HUES6 (cell line): ENCODE measurements at regions not wholly inside any gene's neighbourhood (a gene's known extent, or its start where the extent isn't known, plus 50 kb on each side); places are given as distances from the start of the nearest gene placed in this dataset.

Experiments
- H3K27ac ChIP-seq: 2 replicates; pipeline ENCODE4 v1.7.0; 2013; ENCODE audit warnings: low read depth, mild to moderate bottlenecking, low read length, inconsistent platforms
- H3K27me3 ChIP-seq: 2 replicates; pipeline ENCODE4 v1.6.1; 2013; ENCODE audit warnings: low read length; ENCODE audit not compliant: control insufficient read depth, insufficient read depth
- H3K36me3 ChIP-seq: 2 replicates; pipeline ENCODE4 v1.6.1; 2013; ENCODE audit warnings: low read length; ENCODE audit not compliant: control insufficient read depth, insufficient read depth
- H3K4me1 ChIP-seq: 2 replicates; pipeline ENCODE4 v1.6.1; 2013; ENCODE audit warnings: low read length; ENCODE audit not compliant: control insufficient read depth, insufficient read depth
- H3K4me3 ChIP-seq: 2 replicates; pipeline ENCODE4 v1.5.1; 2013; ENCODE audit warnings: low read depth, low read length
- H3K9ac ChIP-seq: one replicate; pipeline ENCODE4 v1.6.1; 2013; ENCODE audit warnings: mild to moderate bottlenecking, low read length
- H3K9me3 ChIP-seq: 2 replicates; pipeline ENCODE4 v1.6.1; 2013; ENCODE audit warnings: low read depth, low read length; ENCODE audit not compliant: control insufficient read depth, insufficient read depth

GRCh38 chr5:92991581-92992067, 589.4 kb downstream of the NR2F1-AS1 start:
- Histone ChIP-seq H3K27ac (no peak overlapping the region), H3K36me3 (no peaks in the 10 kb centered on the region), H3K9ac (no peak overlapping the region), H3K4me1 (no peaks in the 10 kb centered on the region), H3K4me3 (no peak overlapping the region), H3K9me3 (peaks cover 6% of the 10 kb centered on the region; the same call in 1 of the 2 replicates), H3K27me3 (no peaks in the 10 kb centered on the region)

GRCh38 chr5:92990771-92991170, 590.2 kb downstream of the NR2F1-AS1 start:
- Histone ChIP-seq H3K9ac (no peak overlapping the region), H3K9me3 (peaks cover 6% of the 10 kb centered on the region; the same call in 1 of the 2 replicates), H3K27ac (no peak overlapping the region), H3K4me1 (no peaks in the 10 kb centered on the region), H3K4me3 (no peak overlapping the region), H3K27me3 (no peaks in the 10 kb centered on the region), H3K36me3 (no peaks in the 10 kb centered on the region)

- H3K4me1 ChIP-seq = no peaks in the 10 kb centered on the region
- H3K9me3 ChIP-seq = no peaks in the 10 kb centered on the region
- no peak overlapping the region for H3K4me3 ChIP-seq
- H3K27ac ChIP-seq = no peak overlapping the region
- no peak overlapping the region for H3K9ac ChIP-seq
- no peaks in the 10 kb centered on the region for H3K27me3 ChIP-seq
- H3K36me3 ChIP-seq = no peaks in the 10 kb centered on the region
These were observed 600.0 kb downstream of the NR2F1-AS1 start for GRCh38 chr5:92981001-92981400.

- H3K4me3 ChIP-seq = no peak overlapping the region
- H3K27ac ChIP-seq = no peak overlapping the region
- no peaks in the 10 kb centered on the region for H3K36me3 ChIP-seq
- no peaks in the 10 kb centered on the region for H3K9me3 ChIP-seq
- H3K4me1 ChIP-seq = no peaks in the 10 kb centered on the region
- H3K9ac ChIP-seq = no peak overlapping the region
- H3K27me3 ChIP-seq = no peaks in the 10 kb centered on the region
These were observed 600.5 kb downstream of the NR2F1-AS1 start for GRCh38 chr5:92980491-92980890.

GRCh38 chr5:92979716-92980115, 601.3 kb downstream of the NR2F1-AS1 start:
- Histone ChIP-seq H3K4me3 (no peak overlapping the region), H3K27me3 (no peaks in the 10 kb centered on the region), H3K9me3 (no peaks in the 10 kb centered on the region), H3K4me1 (no peaks in the 10 kb centered on the region), H3K27ac (no peak overlapping the region), H3K36me3 (no peaks in the 10 kb centered on the region), H3K9ac (no peak overlapping the region)

- H3K9me3 ChIP-seq = no peaks in the 10 kb centered on the region
- no peaks in the 10 kb centered on the region for H3K36me3 ChIP-seq
- H3K4me3 ChIP-seq = no peak overlapping the region
- no peak overlapping the region for H3K9ac ChIP-seq
- H3K27ac ChIP-seq = no peak overlapping the region
- no peaks in the 10 kb centered on the region for H3K27me3 ChIP-seq
- no peaks in the 10 kb centered on the region for H3K4me1 ChIP-seq
These were observed 603.0 kb downstream of the NR2F1-AS1 start for GRCh38 chr5:92977846-92978540.

DNA sequence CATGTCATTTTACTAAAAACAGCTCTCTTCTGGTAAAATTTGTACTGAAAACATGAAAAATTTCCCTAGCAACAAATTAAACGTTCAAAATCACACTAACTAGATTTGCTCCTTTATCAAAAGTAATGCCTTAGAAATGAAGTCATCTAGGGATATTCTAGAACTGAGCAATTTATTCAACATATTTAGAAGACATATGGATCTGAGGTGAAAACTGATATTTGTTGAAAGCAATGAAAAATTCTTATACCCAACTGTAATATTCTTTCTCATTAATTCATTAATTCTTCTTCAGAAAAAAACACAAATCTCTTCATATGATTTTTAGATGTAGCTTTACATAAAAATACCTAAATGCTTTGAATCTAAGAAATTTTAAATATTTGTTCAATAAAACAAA, 604.9 kb downstream of the NR2F1-AS1 start:
- Histone ChIP-seq H3K36me3 (no peaks in the 10 kb centered on the region), H3K4me1 (no peaks in the 10 kb centered on the region), H3K27me3 (no peaks in the 10 kb centered on the region), H3K27ac (no peak overlapping the region), H3K9me3 (no peaks in the 10 kb centered on the region), H3K9ac (no peak overlapping the region), H3K4me3 (no peak overlapping the region)

DNA sequence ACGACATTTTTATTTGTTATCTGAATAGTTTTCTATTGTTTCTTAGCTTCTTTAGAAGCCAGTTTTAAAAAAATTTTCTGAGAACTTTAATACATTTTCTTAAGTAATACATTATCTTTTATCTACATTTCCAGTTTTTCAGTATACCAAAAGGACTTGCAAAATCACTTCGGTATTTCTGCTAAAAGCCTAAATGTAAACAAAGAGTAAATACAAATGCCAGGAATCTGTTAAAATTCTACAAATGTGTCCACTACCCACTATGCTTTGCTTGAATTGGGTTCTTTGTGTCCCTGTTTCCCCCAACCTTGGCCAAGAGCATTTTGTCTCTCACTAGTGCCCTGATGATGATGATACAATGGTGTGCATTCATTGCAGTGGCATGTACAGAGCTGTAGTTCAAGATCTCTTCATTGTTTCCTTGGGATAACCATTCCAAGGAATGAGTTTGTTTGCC, 611.2 kb downstream of the NR2F1-AS1 start:
- H3K27ac ChIP-seq = no peak overlapping the region

DNA sequence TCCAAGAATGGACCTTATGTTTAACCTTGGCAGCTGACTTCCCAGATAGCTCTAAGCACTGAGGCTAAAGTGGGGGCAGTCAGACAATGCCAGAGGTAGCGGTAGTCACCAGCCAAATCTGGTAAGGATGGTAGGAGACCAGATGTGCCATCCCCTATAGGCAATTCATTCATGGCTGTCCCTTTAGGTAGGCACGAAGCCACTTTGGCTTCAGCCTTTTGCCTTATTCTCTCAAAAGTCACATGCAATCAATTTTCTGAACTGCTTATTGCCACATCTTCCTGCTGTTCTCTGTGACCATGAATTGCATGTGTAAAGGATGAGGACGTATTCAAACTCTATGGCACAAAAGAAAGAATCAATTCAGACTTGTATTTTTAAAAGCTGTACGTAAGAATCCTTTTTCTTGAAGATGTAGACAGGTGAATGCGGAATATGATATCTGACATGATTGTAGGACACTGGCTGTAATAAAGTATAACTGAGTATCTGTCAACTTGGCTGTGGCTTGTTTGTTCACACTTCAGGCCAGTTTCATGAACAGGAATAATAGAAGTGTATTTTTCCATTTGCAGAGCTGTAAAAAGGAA, 611.7 kb downstream of the NR2F1-AS1 start:
- Histone ChIP-seq H3K4me3 (no peak overlapping the region), H3K9me3 (no peaks in the 10 kb centered on the region), H3K36me3 (no peaks in the 10 kb centered on the region), H3K27ac (no peak overlapping the region), H3K4me1 (no peaks in the 10 kb centered on the region), H3K27me3 (no peaks in the 10 kb centered on the region), H3K9ac (no peak overlapping the region)

More for the DNA sequence above, 611.2 kb downstream of the NR2F1-AS1 start:
- no peaks in the 10 kb centered on the region for H3K36me3 ChIP-seq
- H3K4me1 ChIP-seq = no peaks in the 10 kb centered on the region
- H3K27me3 ChIP-seq = no peaks in the 10 kb centered on the region
- no peaks in the 10 kb centered on the region for H3K9me3 ChIP-seq
- no peak overlapping the region for H3K4me3 ChIP-seq
- no peak overlapping the region for H3K9ac ChIP-seq

GRCh38 chr5:92963800-92964199, 617.2 kb downstream of the NR2F1-AS1 start:
- no peak overlapping the region for H3K27ac ChIP-seq
- no peaks in the 10 kb centered on the region for H3K36me3 ChIP-seq
- H3K9me3 ChIP-seq = no peaks in the 10 kb centered on the region
- no peaks in the 10 kb centered on the region for H3K4me1 ChIP-seq
- no peaks in the 10 kb centered on the region for H3K27me3 ChIP-seq
- H3K4me3 ChIP-seq = no peak overlapping the region
- H3K9ac ChIP-seq = no peak overlapping the region

DNA sequence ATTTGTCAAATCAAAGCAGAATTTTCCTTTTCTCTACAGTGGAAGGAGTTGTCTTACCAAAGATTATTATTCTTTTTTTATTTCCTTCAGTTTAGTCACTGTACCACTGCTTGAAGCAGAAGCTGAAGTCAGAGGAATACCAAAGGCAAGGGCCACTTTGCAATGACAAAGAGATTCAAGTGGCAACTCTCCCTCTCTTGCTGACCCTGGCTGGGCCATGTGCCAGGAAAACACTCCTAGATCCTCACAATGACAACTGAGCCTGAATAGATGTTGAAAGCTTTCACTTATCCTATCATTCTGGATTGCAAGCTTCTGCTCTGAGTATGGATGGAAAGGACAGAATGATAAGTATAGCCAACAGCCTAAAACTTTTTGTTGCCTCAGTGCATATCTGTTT, 618.3 kb downstream of the NR2F1-AS1 start:
- no peak overlapping the region for H3K27ac ChIP-seq
- no peak overlapping the region for H3K4me3 ChIP-seq
- H3K4me1 ChIP-seq = no peaks in the 10 kb centered on the region

More for the DNA sequence above, 618.3 kb downstream of the NR2F1-AS1 start:
- Histone ChIP-seq H3K9me3 (no peaks in the 10 kb centered on the region), H3K9ac (no peak overlapping the region), H3K36me3 (no peaks in the 10 kb centered on the region), H3K27me3 (no peaks in the 10 kb centered on the region)
